Keratinocyte (primary cell): ENCODE measurements at regions not wholly inside any gene's neighbourhood (a gene's known extent, or its start where the extent isn't known, plus 50 kb on each side); places are given as distances from the start of the nearest gene placed in this dataset.

Source experiments
- DNase-seq: peaks from one replicate; pipeline ENCODE4 v3.0.0-alpha.2; 2011; ENCODE audit warnings: low read depth, missing footprints, low spot score
- FAIRE-seq: peaks from 2 replicates; lab custom pipeline; 2011; peaks lifted over from hg19 to GRCh38; lab: Jason Lieb, UNC
- H2AFZ ChIP-seq: 2 replicates; pipeline ENCODE4 v1.6.0; 2012; ENCODE audit warnings: low read length, control low read depth, inconsistent platforms; ENCODE audit not compliant: control insufficient read depth
- H3K27ac ChIP-seq: 2 replicates; pipeline ENCODE4 v1.5.1; 2011; ENCODE audit warnings: low read length; ENCODE audit not compliant: control insufficient read depth, insufficient read depth
- H3K27me3 ChIP-seq: 3 replicates; pipeline ENCODE4 v1.6.0; 2011; ENCODE audit warnings: low read length; ENCODE audit not compliant: control insufficient read depth, insufficient read depth; ENCODE audit errors: extremely low read depth
- H3K36me3 ChIP-seq, 2 experiments: 2 replicates in 1 of 2; 3 replicates in 1 of 2; pipeline ENCODE4 v1.5.1; 2011; ENCODE audit warnings: low read length in 2 of 2, mild to moderate bottlenecking in 1 of 2; ENCODE audit not compliant: control insufficient read depth in 2 of 2, insufficient read depth in 2 of 2; ENCODE audit errors: extremely low read depth in 1 of 2
- H3K4me1 ChIP-seq: 3 replicates; pipeline ENCODE4 v1.5.1; 2011; ENCODE audit warnings: low read length; ENCODE audit not compliant: control insufficient read depth, insufficient read depth; ENCODE audit errors: extremely low read depth
- H3K4me2 ChIP-seq: 3 replicates; pipeline ENCODE4 v1.6.0; 2011; ENCODE audit warnings: low read depth, low read length; ENCODE audit not compliant: control insufficient read depth, insufficient read depth; ENCODE audit errors: extremely low read depth
- H3K4me3 ChIP-seq, 3 experiments: fragments of 200-600 bp in 1 of 3; sonication (generic) in 1 of 3; 2 replicates in 2 of 3; 3 replicates in 1 of 3; pipeline ENCODE4 v1.5.1; 2011 to 2016; ENCODE audit warnings: low read length in 3 of 3, mild to moderate bottlenecking in 3 of 3, control low read depth in 2 of 3, inconsistent platforms in 1 of 3, low read depth in 1 of 3, mixed read lengths in 1 of 3, mixed run types in 1 of 3, moderate library complexity in 1 of 3; ENCODE audit not compliant: control insufficient read depth in 2 of 3, insufficient read depth in 2 of 3; ENCODE audit errors: extremely low read depth in 1 of 3
- H3K79me2 ChIP-seq: 2 replicates; pipeline ENCODE4 v1.6.0; 2012; ENCODE audit warnings: low read length; ENCODE audit not compliant: control insufficient read depth, insufficient read depth
- H3K9ac ChIP-seq: 3 replicates; pipeline ENCODE4 v1.6.0; 2011; ENCODE audit warnings: low read length; ENCODE audit not compliant: control insufficient read depth, insufficient read depth; ENCODE audit errors: extremely low read depth
- H3K9me1 ChIP-seq: 3 replicates; pipeline ENCODE4 v1.6.0; 2011; ENCODE audit warnings: low read length; ENCODE audit not compliant: control insufficient read depth, insufficient read depth; ENCODE audit errors: extremely low read depth
- H3K9me3 ChIP-seq: 2 replicates; pipeline ENCODE4 v1.5.1; 2012; ENCODE audit warnings: low read depth, low read length; ENCODE audit not compliant: control insufficient read depth
- H4K20me1 ChIP-seq: 3 replicates; pipeline ENCODE4 v1.6.0; 2011; ENCODE audit warnings: low read length; ENCODE audit not compliant: control insufficient read depth, insufficient read depth; ENCODE audit errors: extremely low read depth
- EZH2 ChIP-seq: IDR thresholded peaks from one replicate; pipeline ENCODE4 v1.6.1; 2012; ENCODE audit warnings: inconsistent platforms, mild to moderate bottlenecking, low read length, moderate library complexity
- dilution Hi-C: fragments of 300-500 bp; cut with MboI; formaldehyde crosslinking; loops from one replicate; pipeline ENCODE4 v1.7.0; 2020; ENCODE audit warnings: low sequenced_read_pairs; ENCODE audit not compliant: extremely low pct_ligation_motif_present
- TF ChIP-seq, protein P1 (sequence below), 3 experiments: IDR thresholded peaks in 1 of 3; conservative IDR thresholded peaks in 1 of 3; optimal IDR thresholded peaks in 1 of 3; 2 replicates in 2 of 3; 3 replicates in 1 of 3; pipeline versions ENCODE3 to v1.5.1; 2011; ENCODE audit warnings: low read length in 3 of 3, mild to moderate bottlenecking in 3 of 3, moderate library complexity in 2 of 3, control low read depth in 1 of 3, inconsistent platforms in 1 of 3; ENCODE audit not compliant: insufficient read depth in 2 of 3; ENCODE audit errors: extremely low read depth in 1 of 3

DNA sequence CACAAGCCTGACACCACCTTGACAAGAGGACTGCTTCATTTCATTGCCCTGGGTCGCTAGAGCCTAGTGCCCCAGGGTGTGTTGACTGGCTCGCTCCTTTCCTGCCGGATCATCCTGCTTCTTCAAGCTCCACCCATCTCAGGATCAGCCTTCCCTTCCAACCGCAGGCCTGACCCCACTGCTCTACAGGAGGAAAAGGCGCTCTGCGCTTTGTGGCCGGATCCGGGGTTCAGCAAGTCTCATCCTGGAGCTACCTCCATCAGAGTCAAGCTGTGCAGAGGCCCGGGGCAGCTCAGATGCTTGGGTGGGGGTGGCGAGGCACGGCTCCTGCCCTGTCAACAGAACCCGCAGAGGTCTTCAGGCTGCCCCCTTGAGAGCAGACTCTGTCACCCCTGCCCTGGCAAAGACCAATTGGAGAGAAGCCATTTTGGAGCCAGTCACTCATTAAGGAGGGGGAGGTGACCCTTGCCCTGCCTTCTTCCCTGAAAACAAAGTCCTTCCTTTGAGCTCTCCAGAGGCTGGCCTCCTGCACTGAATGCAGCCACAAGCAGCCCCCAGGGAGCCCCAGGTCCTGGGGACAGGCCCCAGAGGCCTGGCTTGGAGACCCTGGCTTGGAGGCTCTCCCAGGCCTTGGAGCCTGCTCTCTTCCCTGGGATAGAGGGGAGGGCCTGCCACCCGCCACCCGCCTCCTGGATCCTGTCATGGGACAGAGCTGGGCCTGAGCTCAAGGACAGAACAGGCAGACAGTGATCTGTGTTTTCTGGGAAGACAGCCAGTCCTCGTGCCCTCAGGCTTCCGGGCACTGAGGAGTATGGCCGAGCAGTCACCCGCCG, 80.3 kb downstream of the CPN2 start:
- Histone ChIP-seq H3K9ac (no peak overlapping the region), H3K4me1 (no peaks in the 10 kb centered on the region), H3K9me3 (no peaks in the 10 kb centered on the region), H3K27me3 (no peaks in the 10 kb centered on the region), H3K36me3 (no peaks in the 10 kb centered on the region), H4K20me1 (no peaks in the 10 kb centered on the region), H3K9me1 (no peaks in the 10 kb centered on the region), H2AFZ (no peak overlapping the region), H3K79me2 (no peaks in the 10 kb centered on the region), H3K4me3 (no peak overlapping the region), H3K4me2 (no peak overlapping the region), H3K27ac (no peak overlapping the region)
- no peak for DNase-seq
- dilution Hi-C loops = no loop called here
- FAIRE-seq = no peak
- TF ChIP-seq EZH2 = no peak
- TF ChIP-seq, protein P1, sequence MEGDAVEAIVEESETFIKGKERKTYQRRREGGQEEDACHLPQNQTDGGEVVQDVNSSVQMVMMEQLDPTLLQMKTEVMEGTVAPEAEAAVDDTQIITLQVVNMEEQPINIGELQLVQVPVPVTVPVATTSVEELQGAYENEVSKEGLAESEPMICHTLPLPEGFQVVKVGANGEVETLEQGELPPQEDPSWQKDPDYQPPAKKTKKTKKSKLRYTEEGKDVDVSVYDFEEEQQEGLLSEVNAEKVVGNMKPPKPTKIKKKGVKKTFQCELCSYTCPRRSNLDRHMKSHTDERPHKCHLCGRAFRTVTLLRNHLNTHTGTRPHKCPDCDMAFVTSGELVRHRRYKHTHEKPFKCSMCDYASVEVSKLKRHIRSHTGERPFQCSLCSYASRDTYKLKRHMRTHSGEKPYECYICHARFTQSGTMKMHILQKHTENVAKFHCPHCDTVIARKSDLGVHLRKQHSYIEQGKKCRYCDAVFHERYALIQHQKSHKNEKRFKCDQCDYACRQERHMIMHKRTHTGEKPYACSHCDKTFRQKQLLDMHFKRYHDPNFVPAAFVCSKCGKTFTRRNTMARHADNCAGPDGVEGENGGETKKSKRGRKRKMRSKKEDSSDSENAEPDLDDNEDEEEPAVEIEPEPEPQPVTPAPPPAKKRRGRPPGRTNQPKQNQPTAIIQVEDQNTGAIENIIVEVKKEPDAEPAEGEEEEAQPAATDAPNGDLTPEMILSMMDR (optimal IDR thresholded peaks at IDR 0.05 in 1 of 3, IDR thresholded peaks at IDR 0.05 in 1 of 3, conservative IDR thresholded peaks at IDR 0.05 in 1 of 3; ENCODE audit: extremely low read depth in 1 of 3, insufficient read depth in 2 of 3, low read length in 3 of 3) = no peak

DNA sequence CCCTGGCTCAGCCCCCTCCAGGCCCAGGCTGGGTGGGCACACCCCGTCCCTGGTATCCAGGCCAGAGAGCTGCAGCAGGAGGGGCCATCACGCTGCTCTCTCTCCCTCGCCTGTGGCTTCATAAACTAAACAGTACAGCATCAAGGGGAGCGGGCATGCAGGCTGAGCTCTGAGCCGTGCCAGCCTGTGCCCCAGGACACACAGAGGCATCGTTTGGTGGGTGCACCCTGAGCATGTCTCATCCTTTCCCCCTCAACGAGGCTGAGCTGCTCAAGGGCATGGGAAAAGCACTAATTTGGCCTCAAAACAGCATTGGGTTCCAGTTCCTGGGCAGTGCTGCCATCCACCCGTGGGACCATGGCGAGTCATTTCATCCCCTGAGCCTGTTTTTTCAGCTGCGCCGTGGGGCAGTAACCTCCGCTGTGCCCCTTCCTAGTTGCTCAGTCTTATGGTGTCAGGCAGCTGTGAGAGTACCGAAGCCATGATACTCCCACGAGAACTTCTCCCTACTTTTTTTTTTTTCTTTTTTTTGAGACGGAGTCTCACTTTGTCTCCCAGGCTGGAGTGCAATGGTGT, 79.6 kb downstream of the CPN2 start:
- no peak overlapping the region for H2AFZ ChIP-seq
- no peaks in the 10 kb centered on the region for H3K27me3 ChIP-seq
- H3K36me3 ChIP-seq = no peaks in the 10 kb centered on the region
- no peaks in the 10 kb centered on the region for H4K20me1 ChIP-seq
- no peaks in the 10 kb centered on the region for H3K9me1 ChIP-seq
- H3K4me3 ChIP-seq = no peak overlapping the region
- no peak for DNase-seq
- H3K9me3 ChIP-seq = no peaks in the 10 kb centered on the region
- no peak overlapping the region for H3K9ac ChIP-seq
- dilution Hi-C loops = no loop called here
- H3K79me2 ChIP-seq = no peaks in the 10 kb centered on the region
- no peak overlapping the region for H3K27ac ChIP-seq
- FAIRE-seq = no peak
- no peak overlapping the region for H3K4me2 ChIP-seq
- no peaks in the 10 kb centered on the region for H3K4me1 ChIP-seq
- TF ChIP-seq, protein P1 (optimal IDR thresholded peaks at IDR 0.05 in 1 of 3, IDR thresholded peaks at IDR 0.05 in 1 of 3, conservative IDR thresholded peaks at IDR 0.05 in 1 of 3; ENCODE audit: extremely low read depth in 1 of 3, insufficient read depth in 2 of 3, low read length in 3 of 3) = no peak
- TF ChIP-seq EZH2 = no peak
